ENCODE measurements at regions not wholly inside any gene's neighbourhood (a gene's known extent, or its start where the extent isn't known, plus 50 kb on each side); places are given as distances from the start of the nearest gene placed in this dataset.
A peak's percentile ranks its signal among the peaks of the same experiment; 100 is the strongest.

DNA sequence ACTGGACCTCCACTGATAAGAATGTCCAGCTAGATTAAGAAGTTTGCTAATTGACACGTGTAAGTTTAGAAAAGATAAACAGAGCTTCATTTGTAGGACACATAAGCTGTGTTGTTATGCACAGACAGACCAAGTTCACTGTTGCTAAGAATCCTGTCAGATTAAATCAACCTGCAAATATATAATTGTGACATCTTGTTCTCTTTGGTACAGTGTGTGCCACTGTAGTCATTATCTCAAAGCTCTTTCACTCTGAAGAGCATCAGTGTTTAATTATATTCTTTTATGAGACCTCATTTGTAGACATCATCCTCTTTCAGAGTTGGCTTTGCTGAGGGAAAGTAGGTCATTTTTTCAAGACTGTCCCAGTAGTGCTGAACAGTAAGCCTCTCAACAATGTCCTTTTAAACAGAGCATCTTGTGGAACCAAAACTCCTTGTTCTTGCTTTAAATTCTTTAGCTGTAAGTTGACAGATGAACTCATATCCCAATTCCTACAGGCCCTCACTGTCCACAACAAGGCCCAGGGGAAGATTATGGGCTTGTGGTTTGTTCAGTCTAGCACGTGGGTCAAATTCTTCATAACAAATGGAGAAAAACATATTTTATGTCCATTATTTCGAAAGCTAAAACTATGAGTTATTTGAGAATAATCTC lies 252.4 kb downstream of the HDGFL1 start:
- no peak for DNase-seq

DNA sequence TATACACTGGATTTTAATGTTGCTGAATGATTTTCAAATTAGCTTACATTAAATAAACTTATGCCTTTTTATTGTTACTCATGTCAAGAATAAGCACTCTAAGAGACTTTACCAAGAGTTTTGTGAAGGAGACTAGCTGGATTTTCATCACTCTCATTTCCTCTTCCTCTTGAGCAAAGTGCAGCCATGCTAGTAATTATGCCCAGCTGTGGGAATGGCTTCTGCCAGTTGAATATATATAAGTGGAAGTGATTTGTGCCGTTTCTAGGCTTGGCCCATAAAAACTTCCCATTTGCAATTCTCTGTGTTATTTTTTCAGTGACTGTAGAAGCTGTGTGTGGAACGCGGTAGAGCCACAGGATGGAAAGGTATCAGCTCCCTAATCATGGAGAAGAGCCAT lies 255.8 kb downstream of the HDGFL1 start:
- DNase-seq, result no peak

DNA sequence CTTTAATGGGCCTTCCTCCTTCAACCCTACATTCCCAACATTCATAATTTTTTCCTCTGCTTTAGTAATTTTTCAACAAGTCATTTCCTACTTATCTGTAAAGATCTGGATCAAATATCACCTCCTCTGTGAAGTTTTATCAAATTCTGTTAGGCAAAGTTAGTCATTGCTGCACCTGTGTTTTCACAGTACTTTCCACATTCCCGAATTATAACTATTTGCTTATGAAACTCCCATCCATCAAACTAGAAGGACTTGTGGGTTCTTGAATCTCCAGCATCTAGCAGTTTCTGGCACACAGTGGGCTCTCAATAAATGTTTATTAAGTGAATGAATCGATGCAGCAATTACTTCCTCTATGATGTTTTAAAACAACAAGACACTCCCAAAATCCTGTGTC lies 257.6 kb downstream of the HDGFL1 start:
- no peak for DNase-seq

DNA sequence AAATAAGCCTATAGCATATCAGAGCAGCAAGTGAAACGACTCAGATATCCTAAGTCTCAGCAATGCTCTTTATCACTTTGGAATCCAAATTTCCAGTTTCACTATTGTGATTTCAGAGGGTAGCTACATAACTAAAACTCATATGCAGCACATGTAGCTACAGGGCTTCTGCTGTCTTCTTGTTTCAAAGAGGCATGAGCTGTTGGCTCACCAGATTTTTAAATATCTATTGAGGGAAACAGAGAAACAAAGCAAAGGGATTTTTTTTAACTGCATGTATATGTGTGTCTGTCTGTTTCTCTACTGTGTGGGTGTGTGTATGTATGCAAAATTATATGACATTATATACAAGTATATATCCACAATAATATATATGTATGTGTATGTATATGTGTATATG lies 258.4 kb downstream of the HDGFL1 start:
- no peak for DNase-seq

DNA sequence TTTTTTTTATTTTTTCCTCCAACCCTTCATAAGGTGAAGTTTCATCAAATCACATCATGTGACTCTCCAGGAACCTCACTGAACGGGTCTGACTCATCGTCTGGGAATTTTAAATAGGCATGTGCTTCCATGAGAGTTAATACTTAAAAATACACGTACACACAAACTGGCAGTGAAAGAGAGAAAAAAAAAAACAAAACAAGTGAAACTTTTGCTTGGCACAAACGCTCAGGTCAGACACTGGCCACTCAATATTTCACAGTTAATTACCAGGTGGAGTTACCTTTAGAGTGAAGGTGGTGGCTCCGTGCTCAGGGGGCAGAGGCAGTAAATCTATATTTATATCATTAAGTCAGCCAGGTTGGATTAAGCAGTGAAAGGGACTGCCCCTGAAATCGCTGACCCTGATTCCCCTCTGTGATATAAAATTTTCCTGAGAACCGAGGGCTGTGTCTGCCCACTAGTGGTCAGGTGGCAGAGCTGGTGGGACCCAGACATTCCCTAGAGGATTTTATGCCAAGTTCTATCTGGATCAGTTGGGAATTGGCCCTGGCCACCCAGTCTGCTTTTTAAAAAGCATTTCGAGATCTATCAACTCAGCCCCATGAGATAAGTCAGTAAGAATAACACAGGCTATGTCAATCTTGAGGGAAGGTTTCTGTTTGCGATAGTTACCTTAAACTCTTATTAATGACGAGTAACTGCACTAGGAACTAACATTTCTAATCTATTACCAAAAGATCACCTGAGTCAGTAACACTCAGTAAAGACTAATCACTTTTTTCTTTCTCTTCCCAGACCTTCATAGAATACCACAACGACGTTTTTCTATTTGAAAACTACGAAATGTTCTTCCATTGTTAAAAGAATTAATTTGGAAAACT lies 259.1 kb downstream of the HDGFL1 start:
- peak; percentile 34 for DNase-seq

DNA sequence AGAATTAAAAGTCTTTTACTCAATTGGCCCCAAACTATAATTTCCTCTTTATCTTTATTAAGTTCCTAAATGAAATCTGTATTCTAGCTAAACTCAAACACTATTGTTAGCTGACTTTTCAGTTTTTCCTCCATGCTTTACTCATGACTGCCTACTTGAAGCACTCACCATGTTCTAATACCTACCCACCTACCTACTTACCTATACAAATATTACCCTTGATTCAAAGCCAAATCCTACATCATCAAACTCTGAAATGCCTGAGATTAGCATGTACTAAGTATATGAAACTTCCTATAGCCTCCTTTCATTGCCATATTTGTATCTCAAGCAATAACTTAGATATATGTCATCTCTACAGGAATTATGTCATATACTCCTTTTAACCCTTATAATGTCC lies 259.7 kb downstream of the HDGFL1 start:
- no peak for DNase-seq

DNA sequence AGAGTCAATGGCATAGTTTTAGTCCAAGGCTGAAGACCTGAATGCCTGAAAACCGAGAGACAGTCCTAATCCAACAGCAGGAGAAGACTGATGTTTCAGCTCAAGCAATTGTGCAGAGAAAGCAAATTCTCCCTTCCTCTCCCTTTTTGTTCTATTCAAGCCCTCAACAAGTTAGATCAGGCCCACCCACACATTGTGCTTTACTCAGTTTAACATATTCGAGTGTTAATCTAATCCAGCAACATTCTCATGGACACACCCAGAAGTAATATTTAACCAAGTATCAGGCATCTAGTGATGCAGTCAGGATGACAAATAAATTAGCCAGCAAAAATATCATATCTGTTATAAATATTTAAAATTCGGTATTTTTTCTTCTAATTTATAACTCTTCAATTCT lies 261.1 kb downstream of the HDGFL1 start:
- no peak for DNase-seq

DNA sequence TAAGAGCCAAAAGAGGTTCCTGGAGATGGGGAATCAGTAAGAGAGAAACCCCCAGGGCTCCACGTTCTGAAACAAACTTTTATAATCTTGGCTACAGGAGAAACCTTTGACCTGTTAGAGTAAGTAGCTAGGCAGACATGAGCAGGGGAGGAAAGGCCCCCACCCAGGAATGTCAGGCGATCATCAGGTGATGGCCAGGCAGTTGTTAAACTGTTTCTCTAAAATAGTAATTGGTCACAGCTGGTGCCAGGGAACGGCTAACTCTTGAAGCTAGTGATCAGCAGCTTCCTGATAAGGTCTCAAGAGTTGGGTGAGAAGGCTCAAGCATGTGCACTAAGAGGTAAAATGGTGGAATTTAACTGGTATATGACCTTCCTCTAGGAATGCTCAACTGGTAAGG lies 263.8 kb downstream of the HDGFL1 start:
- DNase-seq, result no peak

DNA sequence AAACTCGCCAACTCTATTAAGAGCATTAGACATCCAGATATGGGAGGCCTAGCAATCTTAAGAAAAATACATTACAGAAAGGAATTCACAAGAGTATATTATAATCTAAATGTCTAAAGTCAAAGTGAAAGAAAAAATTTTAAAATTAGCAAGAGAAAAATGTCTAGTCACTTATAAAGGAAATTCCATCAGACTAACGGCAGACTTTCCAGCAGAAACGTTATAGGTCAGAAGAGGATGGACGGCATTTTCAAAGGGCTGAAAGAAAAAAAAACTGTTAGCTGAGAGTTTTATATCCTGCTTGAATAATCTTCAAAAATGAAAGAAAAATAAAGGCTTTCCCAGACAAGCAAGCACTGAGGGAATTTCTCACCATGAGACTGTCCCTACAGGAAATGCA lies 269.0 kb downstream of the HDGFL1 start:
- peak; percentile 2 for DNase-seq

DNA sequence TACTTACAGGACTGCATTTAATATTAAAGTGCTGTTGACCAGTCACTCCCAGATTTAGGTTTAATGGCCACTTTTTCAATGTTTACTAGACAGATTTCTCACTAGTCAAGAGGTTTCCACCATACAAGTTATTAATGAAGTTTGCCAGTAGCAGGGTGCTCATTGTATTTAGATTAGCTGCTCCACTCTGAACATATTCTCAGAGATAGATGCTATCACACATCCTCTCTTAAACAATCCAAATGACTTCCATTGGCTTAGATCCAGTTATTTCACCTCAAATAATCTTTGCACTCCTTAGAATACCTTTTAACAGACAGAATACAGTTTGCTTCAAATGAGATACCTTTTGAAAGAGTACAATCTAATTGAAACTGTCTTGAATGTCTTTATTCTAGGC lies 276.1 kb downstream of the HDGFL1 start:
- DNase-seq, result no peak

DNA sequence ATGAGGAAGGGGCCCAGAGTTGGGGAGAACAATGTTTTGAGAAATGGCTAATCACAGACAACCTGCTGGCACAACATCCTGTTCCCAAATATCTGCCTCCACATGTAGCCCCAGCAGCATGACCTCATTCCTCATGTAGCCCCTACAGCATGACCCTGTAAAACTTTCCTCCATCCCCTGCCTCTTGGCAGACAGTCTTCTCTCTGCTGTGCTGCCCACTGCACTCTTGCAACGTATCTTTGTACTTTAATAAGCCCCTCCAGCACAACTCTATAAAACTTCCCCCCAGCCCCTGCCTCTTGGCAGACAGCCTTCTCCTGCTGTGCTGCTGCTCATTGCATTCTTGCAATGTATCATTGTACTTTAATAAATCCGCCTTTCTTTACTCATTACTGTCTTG lies 278.8 kb downstream of the HDGFL1 start:
- no peak for DNase-seq

DNA sequence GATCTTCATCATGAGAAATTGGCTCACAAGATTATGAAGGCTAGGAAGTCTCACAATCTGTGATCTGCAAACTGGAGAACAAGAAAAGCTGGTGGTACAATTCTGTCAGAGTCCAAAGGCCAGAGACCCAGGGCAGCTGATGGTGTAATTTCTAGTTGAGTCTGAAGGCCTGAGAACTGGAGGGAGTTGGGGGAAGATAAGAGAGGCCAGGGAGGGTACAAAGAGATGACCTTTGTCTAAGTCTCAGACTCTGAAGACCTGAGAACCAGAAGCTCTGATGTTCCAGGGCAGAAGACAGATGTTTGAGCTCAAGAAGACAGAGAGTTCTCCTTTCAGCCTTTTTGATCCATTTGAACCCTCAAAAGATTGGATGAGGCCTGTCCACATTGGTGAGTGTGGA lies 280.6 kb downstream of the HDGFL1 start:
- no peak for DNase-seq

DNA sequence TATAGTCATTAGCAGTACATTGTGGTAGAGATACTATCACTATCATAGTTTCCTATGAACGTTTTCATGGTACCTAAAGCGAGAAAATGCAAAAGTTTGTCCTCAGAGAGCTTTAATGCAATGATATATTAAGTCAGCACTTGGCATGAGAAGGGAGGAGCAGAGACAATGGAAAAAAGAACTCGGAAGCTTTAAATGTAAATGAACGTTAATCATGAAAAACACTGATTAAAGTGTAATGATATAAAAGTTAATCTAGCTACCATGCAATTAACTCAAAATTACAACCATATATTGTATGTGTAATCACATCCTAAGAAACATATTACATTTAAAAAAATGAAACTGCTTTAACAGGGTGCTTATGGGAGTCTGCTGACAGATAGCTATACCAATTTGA lies 282.7 kb downstream of the HDGFL1 start:
- no peak for DNase-seq

DNA sequence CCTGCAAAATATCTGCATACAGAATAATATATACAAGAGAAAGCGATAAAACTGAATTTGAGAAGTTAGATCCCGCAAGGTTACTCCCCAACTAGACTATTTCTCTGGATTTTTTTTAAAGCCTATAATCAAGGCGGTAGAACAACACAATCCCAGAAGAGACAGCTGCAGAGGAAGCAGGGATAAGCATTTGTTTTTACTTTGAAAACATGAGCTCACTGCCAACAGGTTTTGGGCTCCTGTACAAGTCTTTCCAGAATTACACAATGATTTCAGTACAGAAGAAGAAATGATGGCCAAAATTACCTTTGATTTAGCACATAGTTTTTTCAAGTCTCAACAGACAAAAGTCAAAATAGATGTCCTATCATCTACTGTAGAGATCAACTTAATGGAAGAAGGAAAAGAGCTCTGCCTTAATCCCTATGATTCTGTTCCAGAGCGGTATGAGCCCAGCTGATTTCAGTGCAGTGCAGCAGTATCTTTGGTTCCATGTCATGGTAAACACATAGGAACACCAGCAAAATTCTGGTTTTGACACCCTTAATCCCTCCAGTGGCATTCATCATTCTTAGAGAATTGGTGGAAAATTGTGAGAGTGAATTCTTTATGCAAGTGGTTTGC lies 304.3 kb downstream of the HDGFL1 start:
- no peak for DNase-seq

DNA sequence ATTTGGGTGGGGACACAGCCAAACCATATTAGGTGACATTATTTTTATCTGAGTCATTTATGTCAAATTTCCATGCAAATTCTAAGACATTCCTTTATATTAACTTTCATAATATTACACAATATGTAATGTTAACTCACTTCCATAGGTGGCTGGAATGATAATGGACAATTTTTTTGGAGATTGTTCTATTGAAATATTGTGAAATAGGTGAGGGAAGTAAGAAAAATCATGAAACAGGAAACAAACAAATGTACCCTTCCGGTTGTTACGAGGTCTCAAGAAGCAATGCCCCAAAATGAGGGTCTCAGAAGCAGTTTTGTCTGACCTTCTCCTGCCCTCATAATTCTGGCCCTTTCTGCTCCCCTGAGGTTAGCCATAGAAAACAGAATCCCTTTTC lies 306.5 kb downstream of the HDGFL1 start:
- no peak for DNase-seq

DNA sequence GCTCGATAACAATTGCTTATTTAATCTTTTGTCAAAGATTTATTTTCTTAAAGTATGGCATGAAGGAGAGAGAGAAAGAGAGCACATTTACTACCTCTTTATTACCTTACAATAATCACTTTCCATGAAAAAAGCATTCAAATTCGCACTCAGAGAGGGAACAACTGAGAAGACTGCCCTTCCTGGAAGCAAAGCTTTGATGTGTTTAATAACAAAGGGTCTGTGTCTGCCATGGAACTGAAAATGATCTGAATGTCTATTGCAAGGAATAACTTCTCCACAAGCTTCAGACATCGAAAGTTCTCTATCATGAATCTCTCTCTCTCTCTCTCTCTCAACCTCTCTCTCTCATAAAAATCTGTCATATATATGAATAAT lies 308.9 kb downstream of the HDGFL1 start:
- no peak for DNase-seq

DNA sequence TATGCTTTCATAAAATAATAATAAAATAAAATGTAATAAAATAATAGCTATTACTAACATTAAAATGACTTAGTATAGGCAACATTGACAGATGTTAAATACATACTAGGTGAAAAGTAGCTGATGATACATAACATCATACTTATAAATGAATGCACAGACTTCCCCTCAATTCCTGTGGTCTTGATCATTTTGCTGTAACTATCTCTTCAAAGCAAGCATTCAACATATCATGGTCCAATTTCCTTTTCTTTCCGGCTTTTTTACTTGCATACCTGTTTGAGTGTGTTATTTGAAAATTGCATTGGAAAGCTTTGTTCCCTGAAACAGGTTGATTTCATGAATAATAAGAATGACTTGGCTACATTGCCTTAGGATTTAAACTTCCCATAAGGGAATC lies 309.3 kb downstream of the HDGFL1 start:
- DNase-seq, result no peak

DNA sequence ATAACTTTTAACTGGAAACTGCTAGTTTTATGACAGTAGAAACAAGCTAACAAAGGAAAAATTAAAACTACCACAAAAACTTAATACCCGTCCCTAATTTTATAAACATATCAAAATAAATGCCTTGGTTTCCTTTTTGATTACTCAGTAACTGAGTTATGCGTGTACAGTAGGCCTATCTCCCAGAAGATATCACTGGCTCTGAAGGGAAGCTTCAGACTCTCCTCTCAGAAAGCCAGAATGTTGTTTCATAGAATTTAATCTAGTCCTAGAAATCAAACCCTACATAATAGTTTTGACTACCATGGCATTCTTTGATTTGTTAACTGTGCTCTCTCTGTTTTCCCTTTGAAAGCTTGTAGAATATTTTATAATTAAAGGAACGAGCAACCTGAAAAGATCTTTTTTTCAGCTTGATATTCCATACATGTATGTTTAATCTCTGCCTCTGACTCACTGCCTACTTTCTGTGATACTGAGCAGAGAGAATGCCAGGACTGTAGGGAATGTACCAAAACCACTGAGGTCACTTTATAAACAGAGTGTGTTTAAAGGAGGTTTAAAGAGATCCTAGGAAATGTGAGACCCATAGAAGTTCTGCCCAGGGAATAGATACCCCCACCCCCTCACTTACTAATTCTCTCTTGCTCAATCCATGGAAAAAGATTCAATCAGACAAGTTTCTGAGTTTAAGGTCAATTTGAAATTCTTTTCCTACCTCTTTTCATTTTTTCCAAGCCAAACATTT lies 311.5 kb downstream of the HDGFL1 start:
- DNase-seq, result no peak

DNA sequence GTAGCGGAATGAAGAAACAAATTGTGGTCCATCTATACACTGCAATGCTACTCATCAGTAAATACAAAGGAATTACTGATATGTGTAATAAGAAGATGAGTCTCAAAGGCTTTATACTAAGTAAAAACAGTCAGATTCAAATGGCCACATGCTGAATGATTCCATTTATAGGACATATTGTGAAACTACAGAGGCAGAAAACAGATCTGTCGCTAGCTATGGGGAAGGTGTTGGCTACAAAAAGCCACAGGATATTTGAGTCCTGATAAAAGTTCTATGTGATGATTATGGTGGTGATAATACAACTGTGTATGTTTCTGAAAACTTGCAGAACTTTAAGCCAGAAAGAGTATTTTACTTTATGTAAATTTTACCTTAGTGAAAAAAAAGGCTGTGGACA lies 313.2 kb downstream of the HDGFL1 start:
- DNase-seq, result no peak

DNA sequence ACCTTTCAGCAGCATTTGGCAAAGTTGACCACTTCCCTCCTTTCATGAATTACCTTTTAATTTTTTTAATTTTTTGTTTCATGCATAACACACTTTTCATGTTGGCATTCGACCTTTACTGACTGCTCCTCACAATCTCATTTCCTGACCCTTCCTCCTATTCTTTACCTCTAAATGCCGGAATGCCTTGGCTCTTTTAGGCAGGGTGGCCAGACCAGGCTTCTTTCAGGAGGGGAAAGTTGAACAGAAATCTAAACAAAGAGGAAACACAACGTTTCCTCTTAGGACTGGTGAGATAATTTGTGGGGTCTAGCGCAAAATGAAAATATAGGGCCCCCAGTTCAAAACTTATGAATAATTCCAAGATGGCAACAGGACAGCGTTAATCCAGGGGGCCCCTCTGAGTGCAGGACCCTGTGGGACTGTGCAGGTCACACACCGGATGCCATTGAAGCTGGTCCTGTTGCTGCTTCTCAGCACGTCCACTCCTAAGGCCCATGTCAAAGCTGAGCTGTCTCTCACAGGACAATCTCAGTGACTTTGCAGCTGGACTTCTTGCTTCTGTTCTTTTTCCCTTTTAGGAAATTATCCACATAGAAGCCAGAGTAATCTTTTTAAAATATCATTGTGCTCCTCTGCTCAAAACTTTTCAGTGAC lies 313.8 kb downstream of the HDGFL1 start:
- DNase-seq, result no peak

DNA sequence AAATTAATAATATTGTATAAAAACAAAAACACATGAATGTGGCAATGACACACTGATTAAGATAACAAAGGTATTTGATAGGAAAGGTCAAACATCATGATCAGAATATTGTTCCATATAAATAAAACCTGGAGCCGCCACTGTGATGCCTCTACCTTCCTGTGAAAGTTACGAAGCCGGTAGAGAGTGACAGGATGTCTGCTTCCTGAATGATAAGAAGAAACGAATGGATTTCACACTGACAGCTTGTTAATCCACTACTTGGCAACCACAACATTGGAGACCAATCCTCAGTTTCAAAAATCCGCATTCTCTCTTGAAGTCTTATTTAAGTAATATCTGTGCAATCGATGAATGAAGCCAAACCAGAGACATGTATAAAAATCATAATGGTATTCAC lies 315.1 kb downstream of the HDGFL1 start:
- DNase-seq, result no peak

DNA sequence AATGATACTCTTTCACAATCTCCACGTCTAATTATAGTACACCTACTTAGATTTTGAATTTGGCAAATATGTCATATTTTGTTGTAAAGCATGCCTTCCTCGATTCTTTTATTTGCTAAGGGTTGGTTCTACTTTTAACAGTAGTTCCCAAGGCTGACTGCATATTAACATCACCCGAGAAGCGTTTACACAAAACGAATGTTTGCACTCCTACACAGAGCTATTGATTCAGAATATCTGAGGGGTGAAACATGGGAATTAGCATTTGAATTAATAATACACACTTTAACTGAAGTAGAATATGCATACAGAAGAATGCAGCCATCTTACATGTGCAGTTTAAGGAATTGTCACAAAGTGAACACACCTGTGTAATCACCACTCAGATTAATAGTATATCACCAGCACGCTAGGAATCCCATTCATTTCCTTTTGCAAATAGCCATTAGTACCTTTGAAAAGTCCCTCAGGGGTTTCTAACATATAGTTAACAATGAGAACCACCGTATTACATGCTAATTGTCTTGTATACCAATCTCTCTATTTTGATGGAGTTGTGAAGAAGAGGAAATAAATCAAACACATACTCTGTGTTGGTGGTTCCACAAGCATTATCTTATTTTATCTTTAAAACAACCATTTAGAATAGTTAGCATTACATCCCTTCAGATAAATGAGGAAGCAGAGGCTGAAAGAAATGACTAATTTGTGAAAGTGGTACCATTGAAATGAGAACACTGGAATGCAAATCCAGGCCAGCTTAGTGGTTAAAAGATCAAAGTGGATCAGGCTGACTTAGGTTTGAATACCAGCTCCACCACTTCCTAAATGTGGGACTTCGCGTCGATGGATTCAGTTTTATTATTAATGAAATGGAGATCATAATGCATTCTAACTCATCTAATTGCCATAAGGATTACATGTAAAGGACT lies 317.6 kb downstream of the HDGFL1 start:
- no peak for DNase-seq
